Adrenal gland (tissue), 9 donors: ENCODE measurements at regions not wholly inside any gene's neighbourhood (a gene's known extent, or its start where the extent isn't known, plus 50 kb on each side); places are given as distances from the start of the nearest gene placed in this dataset.

Experiments
- DNase-seq, 7 donors: peaks; one replicate each; pipeline ENCODE4 v3.0.0-alpha.2; 2019 to 2020
- H3K27ac ChIP-seq, 5 donors: fragments of 200-600 bp; sonication (generic) in 4 of 5; 1 replicate in 3 of 5; 2 replicates in 2 of 5; pipeline versions ENCODE4 v1.5.1 to v1.8.0; 2016 to 2020; ENCODE audit warnings: mild to moderate bottlenecking in 1 of 5
- H3K27me3 ChIP-seq: fragments of 200-600 bp; 2 replicates; pipeline ENCODE4 v1.8.0; 2021
- H3K36me3 ChIP-seq, 2 donors: fragments of 200-600 bp; replicated peaks in 1 of 2; 1 replicate in 1 of 2; 2 replicates in 1 of 2; pipeline versions ENCODE4 v1.5.1 to v1.8.0; 2018 to 2022
- H3K4me1 ChIP-seq, 2 donors: fragments of 200-600 bp; replicated peaks in 1 of 2; 1 replicate in 1 of 2; 2 replicates in 1 of 2; pipeline versions ENCODE4 v1.5.1 to v1.8.0; 2018 to 2021
- H3K4me3 ChIP-seq, 4 donors: fragments of 200-600 bp; sonication (generic) in 3 of 4; one replicate each; pipeline ENCODE4 v1.5.1; 2016 to 2018
- H3K9me3 ChIP-seq, 3 donors: fragments of 200-600 bp; sonication (generic) in 1 of 3; replicated peaks in 1 of 3; 1 replicate in 2 of 3; 2 replicates in 1 of 3; pipeline versions ENCODE4 v1.5.1 to v1.8.0; 2016 to 2021
- CTCF ChIP-seq, 6 experiments: fragments of 450-650 bp in 4 of 6; fragments of 200-600 bp in 2 of 6; sonication (generic) in 1 of 6; IDR thresholded peaks; 1 replicate in 5 of 6; 2 replicates in 1 of 6; pipeline versions ENCODE4 v1.5.1 to v1.8.0; 2016 to 2021; ENCODE audit warnings: antibody characterized with exemption in 6 of 6, mild to moderate bottlenecking in 2 of 6, moderate library complexity in 1 of 6
- POLR2A ChIP-seq, 2 donors: fragments of 450-650 bp; IDR thresholded peaks; one replicate each; pipeline ENCODE4 v1.6.1; 2017; ENCODE audit warnings: antibody characterized with exemption in 2 of 2, mild to moderate bottlenecking in 2 of 2, moderate library complexity in 1 of 2
- WGBS, 4 donors: extraction: QIAGEN DNeasy Blood & Tissue Kit in 2 of 4; methylation state at CpG; one replicate each; pipeline versions ENCODE4 v1.1.5 to v1.1.7; 2013 to 2017; 5-methylcytosine and 5-hydroxymethylcytosine counted together
- intact Hi-C, 2 donors: fragments of 100-400 bp; cut with DNase I; formaldehyde crosslinking; loops; one replicate each; pipeline versions ENCODE4 v1.14.1 to v1.15.0; 2022 to 2023
- donor health status: healthy with polysubstance abuse.
- donor health status: Bipolar disorder and iron deficiency.
- donor health status: DM: yes; HTN: yes; CAD: no.
- donor health status: DM: no; HTN: no; CAD: no.
- donor health status: DM: no; HTN: no; CAD: no.

- WGBS, 4 donors = 75 to 82% (median 79%) methylated on average over 4 of the region's 4 CpGs
- H3K27ac ChIP-seq = no peak overlapping the region
- no peaks in the 10 kb centered on the region for H3K27me3 ChIP-seq
- H3K4me1 ChIP-seq = no peaks in the 10 kb centered on the region
- no peak for DNase-seq
- no peak for TF ChIP-seq CTCF (IDR thresholded peaks at IDR 0.05)
- TF ChIP-seq POLR2A (IDR thresholded peaks at IDR 0.05) = no peak
- no peaks in the 10 kb centered on the region for H3K9me3 ChIP-seq
- intact Hi-C loops = no loop called here
- H3K36me3 ChIP-seq = no peaks in the 10 kb centered on the region
- no peak overlapping the region for H3K4me3 ChIP-seq
Observed at GRCh38 chr1:157405662-157406061, 146.7 kb downstream of the FCRL5 start.

DNA sequence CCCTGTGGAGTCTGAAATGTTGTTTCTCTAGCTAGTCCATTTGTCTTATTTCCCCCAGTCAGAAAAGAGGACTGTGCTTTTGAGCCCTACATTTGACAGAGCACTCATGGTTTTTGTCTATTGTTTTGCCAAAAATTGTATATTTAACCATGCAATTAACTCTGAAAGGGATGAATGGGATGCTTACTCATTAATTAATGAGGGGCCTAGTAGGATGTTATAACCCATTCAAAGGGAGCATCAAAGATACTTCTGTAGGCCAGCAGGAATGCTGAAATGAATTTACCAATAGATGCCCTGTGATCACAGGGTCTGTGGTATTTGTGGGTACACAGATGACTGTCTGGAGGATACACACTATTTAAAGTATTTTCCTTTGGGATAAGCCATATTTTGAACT is 147.7 kb downstream of the FCRL5 start:
- Histone ChIP-seq H3K4me1 (no peaks in the 10 kb centered on the region), H3K9me3 (no peaks in the 10 kb centered on the region), H3K36me3 (no peaks in the 10 kb centered on the region), H3K27ac (no peak overlapping the region), H3K4me3 (no peak overlapping the region), H3K27me3 (no peaks in the 10 kb centered on the region)
- DNase-seq = no peak
- TF ChIP-seq CTCF (IDR thresholded peaks at IDR 0.05) (no peak), POLR2A (IDR thresholded peaks at IDR 0.05) (no peak)
- intact Hi-C loops = no loop called here

GRCh38 chr1:157404063-157404501 is 148.2 kb downstream of the FCRL5 start:
- TF ChIP-seq POLR2A (IDR thresholded peaks at IDR 0.05) (no peak), CTCF (IDR thresholded peaks at IDR 0.05) (no peak)
- no peaks in the 10 kb centered on the region for H3K36me3 ChIP-seq
- WGBS, 4 donors = 37 to 68% (median 63%) methylated on average over 3 of the region's 3 CpGs
- no peak overlapping the region for H3K4me3 ChIP-seq
- no peak for DNase-seq
- H3K4me1 ChIP-seq = no peaks in the 10 kb centered on the region
- intact Hi-C loops = no loop called here
- H3K27ac ChIP-seq = no peak overlapping the region
- H3K27me3 ChIP-seq = no peaks in the 10 kb centered on the region
- no peaks in the 10 kb centered on the region for H3K9me3 ChIP-seq

DNA sequence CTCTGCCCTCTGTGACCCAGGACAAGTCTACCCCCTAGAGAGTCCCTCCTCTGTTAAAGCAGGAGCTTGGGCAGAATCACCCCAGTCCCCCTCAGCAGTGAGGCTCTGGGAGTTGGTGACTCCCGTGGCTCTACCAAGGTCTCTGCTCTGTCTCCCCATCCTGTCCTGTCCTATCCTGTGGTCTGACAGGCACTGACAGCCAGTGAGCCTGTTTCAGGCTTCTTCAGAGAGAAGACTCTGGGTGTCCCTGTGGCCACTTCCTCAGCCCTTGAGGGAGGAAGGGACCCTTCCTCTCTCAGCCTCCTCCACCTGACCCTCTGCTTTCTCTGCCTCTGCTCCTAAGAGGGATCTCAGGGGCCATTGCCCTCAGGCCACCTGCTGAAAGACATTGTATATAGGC is 148.7 kb downstream of the FCRL5 start:
- H3K36me3 ChIP-seq = no peaks in the 10 kb centered on the region
- WGBS, 4 donors = 29 to 37% methylated on average over 1 of the region's 1 CpG; no CpG with 5 or more reads in 2 of the 4 donors
- no peak for TF ChIP-seq CTCF (IDR thresholded peaks at IDR 0.05)
- TF ChIP-seq POLR2A (IDR thresholded peaks at IDR 0.05) = no peak
- intact Hi-C loops = no loop called here
- H3K4me3 ChIP-seq = no peak overlapping the region
- no peaks in the 10 kb centered on the region for H3K4me1 ChIP-seq
- H3K27me3 ChIP-seq = no peaks in the 10 kb centered on the region
- no peaks in the 10 kb centered on the region for H3K9me3 ChIP-seq
- no peak for DNase-seq
- H3K27ac ChIP-seq = no peak overlapping the region
